ENCODE measurements at regions not wholly inside any gene's neighbourhood (a gene's known extent, or its start where the extent isn't known, plus 50 kb on each side); places are given as distances from the start of the nearest gene placed in this dataset.

DNA sequence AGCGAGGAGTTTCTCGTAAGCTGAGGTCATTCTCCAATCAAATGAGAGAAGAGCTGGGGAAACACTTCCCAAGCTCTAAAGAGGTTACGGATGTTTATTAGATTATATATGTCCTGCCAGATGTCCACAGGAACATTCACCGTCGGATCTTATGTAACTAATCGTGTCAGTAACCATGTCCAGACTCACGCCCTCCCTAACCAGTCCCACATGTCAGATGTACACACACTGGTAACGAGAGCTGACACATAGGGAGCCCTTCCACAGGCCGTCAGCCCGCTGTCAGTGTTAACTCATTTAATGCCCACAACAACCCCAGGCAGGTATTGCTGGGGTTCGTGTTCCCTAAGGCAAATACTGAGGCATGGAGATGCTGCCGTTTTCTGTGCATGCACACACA lies 223.7 kb upstream of the RTL1 start:
- H3K9ac ChIP-seq (ENCODE audit: low read length), result no peak overlapping the region
- H3K36me3 ChIP-seq (ENCODE audit: insufficient read depth, low read length), result no peaks in the 10 kb centered on the region
- H2AFZ ChIP-seq (ENCODE audit: low read depth, low read length), result no peak overlapping the region
- no peaks in the 10 kb centered on the region for H3K79me2 ChIP-seq (replicated peaks; ENCODE audit: insufficient read depth, low read length)
- no peaks in the 10 kb centered on the region for H4K20me1 ChIP-seq (ENCODE audit: insufficient read depth)
- no peak overlapping the region for H3K4me2 ChIP-seq (ENCODE audit: low read length)
- H3K27me3 ChIP-seq (ENCODE audit: insufficient read depth, low read depth, low read length), result no peaks in the 10 kb centered on the region
- no peak for TF ChIP-seq EZH2 (IDR thresholded peaks at IDR 0.05; ENCODE audit: borderline replicate concordance, insufficient read depth, low read length, poor library complexity, severe bottlenecking)
- TF ChIP-seq SMC3 (conservative IDR thresholded peaks at IDR 0.05; ENCODE audit: poor library complexity), result no peak
- no peak for TF ChIP-seq MXI1 (conservative IDR thresholded peaks at IDR 0.05; ENCODE audit: poor library complexity, severe bottlenecking)
- TF ChIP-seq POLR2AphosphoS5 (IDR thresholded peaks at IDR 0.05), result no peak
- TF ChIP-seq RAD21 (conservative IDR thresholded peaks at IDR 0.05), result no peak
- TF ChIP-seq, protein P1, sequence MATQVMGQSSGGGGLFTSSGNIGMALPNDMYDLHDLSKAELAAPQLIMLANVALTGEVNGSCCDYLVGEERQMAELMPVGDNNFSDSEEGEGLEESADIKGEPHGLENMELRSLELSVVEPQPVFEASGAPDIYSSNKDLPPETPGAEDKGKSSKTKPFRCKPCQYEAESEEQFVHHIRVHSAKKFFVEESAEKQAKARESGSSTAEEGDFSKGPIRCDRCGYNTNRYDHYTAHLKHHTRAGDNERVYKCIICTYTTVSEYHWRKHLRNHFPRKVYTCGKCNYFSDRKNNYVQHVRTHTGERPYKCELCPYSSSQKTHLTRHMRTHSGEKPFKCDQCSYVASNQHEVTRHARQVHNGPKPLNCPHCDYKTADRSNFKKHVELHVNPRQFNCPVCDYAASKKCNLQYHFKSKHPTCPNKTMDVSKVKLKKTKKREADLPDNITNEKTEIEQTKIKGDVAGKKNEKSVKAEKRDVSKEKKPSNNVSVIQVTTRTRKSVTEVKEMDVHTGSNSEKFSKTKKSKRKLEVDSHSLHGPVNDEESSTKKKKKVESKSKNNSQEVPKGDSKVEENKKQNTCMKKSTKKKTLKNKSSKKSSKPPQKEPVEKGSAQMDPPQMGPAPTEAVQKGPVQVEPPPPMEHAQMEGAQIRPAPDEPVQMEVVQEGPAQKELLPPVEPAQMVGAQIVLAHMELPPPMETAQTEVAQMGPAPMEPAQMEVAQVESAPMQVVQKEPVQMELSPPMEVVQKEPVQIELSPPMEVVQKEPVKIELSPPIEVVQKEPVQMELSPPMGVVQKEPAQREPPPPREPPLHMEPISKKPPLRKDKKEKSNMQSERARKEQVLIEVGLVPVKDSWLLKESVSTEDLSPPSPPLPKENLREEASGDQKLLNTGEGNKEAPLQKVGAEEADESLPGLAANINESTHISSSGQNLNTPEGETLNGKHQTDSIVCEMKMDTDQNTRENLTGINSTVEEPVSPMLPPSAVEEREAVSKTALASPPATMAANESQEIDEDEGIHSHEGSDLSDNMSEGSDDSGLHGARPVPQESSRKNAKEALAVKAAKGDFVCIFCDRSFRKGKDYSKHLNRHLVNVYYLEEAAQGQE (IDR thresholded peaks at IDR 0.05; ENCODE audit: borderline replicate concordance), result no peak
- TF ChIP-seq, protein P2, sequence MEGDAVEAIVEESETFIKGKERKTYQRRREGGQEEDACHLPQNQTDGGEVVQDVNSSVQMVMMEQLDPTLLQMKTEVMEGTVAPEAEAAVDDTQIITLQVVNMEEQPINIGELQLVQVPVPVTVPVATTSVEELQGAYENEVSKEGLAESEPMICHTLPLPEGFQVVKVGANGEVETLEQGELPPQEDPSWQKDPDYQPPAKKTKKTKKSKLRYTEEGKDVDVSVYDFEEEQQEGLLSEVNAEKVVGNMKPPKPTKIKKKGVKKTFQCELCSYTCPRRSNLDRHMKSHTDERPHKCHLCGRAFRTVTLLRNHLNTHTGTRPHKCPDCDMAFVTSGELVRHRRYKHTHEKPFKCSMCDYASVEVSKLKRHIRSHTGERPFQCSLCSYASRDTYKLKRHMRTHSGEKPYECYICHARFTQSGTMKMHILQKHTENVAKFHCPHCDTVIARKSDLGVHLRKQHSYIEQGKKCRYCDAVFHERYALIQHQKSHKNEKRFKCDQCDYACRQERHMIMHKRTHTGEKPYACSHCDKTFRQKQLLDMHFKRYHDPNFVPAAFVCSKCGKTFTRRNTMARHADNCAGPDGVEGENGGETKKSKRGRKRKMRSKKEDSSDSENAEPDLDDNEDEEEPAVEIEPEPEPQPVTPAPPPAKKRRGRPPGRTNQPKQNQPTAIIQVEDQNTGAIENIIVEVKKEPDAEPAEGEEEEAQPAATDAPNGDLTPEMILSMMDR (IDR thresholded peaks at IDR 0.05; ENCODE audit: poor library complexity, severe bottlenecking), result no peak
- TF ChIP-seq EP300 (conservative IDR thresholded peaks at IDR 0.05; ENCODE audit: poor library complexity, severe bottlenecking), result no peak
- no peak for TF ChIP-seq TAF1 (IDR thresholded peaks at IDR 0.05; ENCODE audit: low read depth)
- no peaks in the 10 kb centered on the region for H3F3A ChIP-seq (ENCODE audit: insufficient read depth, low read length, poor library complexity, severe bottlenecking)
- no peak overlapping the region for H3K4me3 ChIP-seq (ENCODE audit: low read length)
- no peaks in the 10 kb centered on the region for H3K9me2 ChIP-seq (ENCODE audit: insufficient read depth, low read length)
- H3K9me3 ChIP-seq (ENCODE audit: low read length), result no peaks in the 10 kb centered on the region
- no peak overlapping the region for H3K27ac ChIP-seq (ENCODE audit: low read length)

DNA sequence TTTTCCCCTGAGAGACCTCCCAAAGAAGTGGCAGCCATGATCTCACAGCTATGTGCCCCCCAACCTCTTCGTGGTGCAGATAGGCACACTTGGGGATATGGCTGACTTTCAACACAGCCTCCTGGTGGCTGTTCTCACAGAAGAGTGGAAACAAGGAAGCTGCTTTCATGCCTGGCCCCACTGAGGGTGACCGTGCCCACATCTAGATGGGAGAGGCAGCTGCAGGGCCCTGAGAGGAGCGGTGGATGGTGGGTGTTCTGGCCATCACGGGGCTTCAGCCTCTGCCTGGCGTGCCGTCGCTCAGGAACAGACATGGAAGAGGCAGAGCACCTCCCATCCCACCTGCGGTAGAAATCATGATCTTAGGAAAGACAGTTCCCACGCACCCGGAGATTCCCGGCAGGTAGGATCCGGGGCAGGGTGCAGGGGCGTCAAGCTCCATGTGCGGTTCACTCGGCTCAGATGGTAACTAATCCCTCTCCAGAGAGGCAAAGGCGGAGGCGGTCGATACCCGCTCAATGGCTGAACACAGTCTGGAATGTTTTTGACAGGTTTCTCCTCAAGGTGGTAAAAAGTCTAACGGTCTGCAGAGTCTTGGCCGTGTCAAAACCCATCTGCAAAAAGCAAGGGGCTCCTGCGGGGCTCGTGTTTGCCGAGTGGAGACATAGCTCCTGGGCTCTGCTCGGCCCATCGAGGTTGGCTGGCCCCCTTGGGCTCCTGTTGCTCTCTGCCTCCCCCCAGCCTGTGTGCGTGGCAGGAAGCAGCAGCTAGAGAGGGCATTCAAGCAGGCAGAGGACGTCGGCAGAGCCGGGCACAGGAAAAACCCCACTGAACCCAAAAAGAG lies 225.2 kb upstream of the RTL1 start:
- no peaks in the 10 kb centered on the region for H3K36me3 ChIP-seq (ENCODE audit: insufficient read depth, low read length)
- H3K9me2 ChIP-seq (ENCODE audit: insufficient read depth, low read length), result no peaks in the 10 kb centered on the region
- H3K4me2 ChIP-seq (ENCODE audit: low read length), result no peak overlapping the region
- no peak overlapping the region for H3K9ac ChIP-seq (ENCODE audit: low read length)
- no peak overlapping the region for H3K4me3 ChIP-seq (ENCODE audit: low read length)
- H3K9me3 ChIP-seq (ENCODE audit: low read length), result no peaks in the 10 kb centered on the region
- H3K27ac ChIP-seq (ENCODE audit: low read length), result peak overlapping the region; percentile 7
- H3F3A ChIP-seq (ENCODE audit: insufficient read depth, low read length, poor library complexity, severe bottlenecking), result no peaks in the 10 kb centered on the region
- TF ChIP-seq, protein P1 (IDR thresholded peaks at IDR 0.05; ENCODE audit: borderline replicate concordance), result no peak
- no peak for TF ChIP-seq MXI1 (conservative IDR thresholded peaks at IDR 0.05; ENCODE audit: poor library complexity, severe bottlenecking)
- TF ChIP-seq TAF1 (IDR thresholded peaks at IDR 0.05; ENCODE audit: low read depth), result no peak
- TF ChIP-seq RAD21 (conservative IDR thresholded peaks at IDR 0.05), result no peak
- no peaks in the 10 kb centered on the region for H3K27me3 ChIP-seq (ENCODE audit: insufficient read depth, low read depth, low read length)
- H4K20me1 ChIP-seq (ENCODE audit: insufficient read depth), result no peaks in the 10 kb centered on the region
- H3K79me2 ChIP-seq (replicated peaks; ENCODE audit: insufficient read depth, low read length), result no peaks in the 10 kb centered on the region
- no peak overlapping the region for H2AFZ ChIP-seq (ENCODE audit: low read depth, low read length)

Measured in neural cell (in vitro differentiated cells).